CD4-positive, CD25-positive, alpha-beta regulatory T cell (primary cell): ENCODE measurements at regions not wholly inside any gene's neighbourhood (a gene's known extent, or its start where the extent isn't known, plus 50 kb on each side); places are given as distances from the start of the nearest gene placed in this dataset.
A peak's percentile ranks its signal among the peaks of the same experiment; 100 is the strongest.
"Not testable (repeated sequence)": the region's sequence is repeated elsewhere in the genome, so short reads cannot be mapped to it uniquely, and the experiment has no call there.

Source experiments
- ATAC-seq, 2 donors: fragments of 150-1000 bp; cut with Tn5 transposase; one replicate each; pipeline ENCODE4 v1.10.0; 2021; ENCODE audit warnings: low read depth in 2 of 2, moderate number of reproducible peaks in 2 of 2, moderate library complexity in 1 of 2
- DNase-seq, 3 donors: peaks; one replicate each; pipeline versions ENCODE4 v3.0.0 to v3.0.0-alpha.2; 2012 to 2022; ENCODE audit warnings: mixed read lengths in 1 of 3
- H3K27ac ChIP-seq: one replicate; pipeline ENCODE4 v1.7.0; 2013; ENCODE audit warnings: mild to moderate bottlenecking, low read length; ENCODE audit not compliant: insufficient read depth, poor library complexity, severe bottlenecking
- H3K27me3 ChIP-seq: one replicate; pipeline ENCODE4 v1.7.0; 2013; ENCODE audit warnings: low read length; ENCODE audit not compliant: control insufficient read depth, insufficient read depth
- H3K36me3 ChIP-seq: one replicate; pipeline ENCODE4 v1.7.0; 2013; ENCODE audit warnings: mild to moderate bottlenecking, low read length, moderate library complexity; ENCODE audit not compliant: control insufficient read depth, insufficient read depth
- H3K4me1 ChIP-seq: 2 replicates; pipeline ENCODE4 v1.7.0; 2013; ENCODE audit warnings: mild to moderate bottlenecking, low read length; ENCODE audit not compliant: insufficient read depth, control insufficient read depth, poor library complexity, severe bottlenecking
- H3K4me3 ChIP-seq: one replicate; pipeline ENCODE4 v1.7.0; 2013; ENCODE audit warnings: low read depth, mild to moderate bottlenecking, low read length, moderate library complexity
- H3K9me3 ChIP-seq, 2 experiments: 1 replicate in 1 of 2; 2 replicates in 1 of 2; pipeline ENCODE4 v1.7.0; 2013; ENCODE audit warnings: low read length in 2 of 2, mild to moderate bottlenecking in 1 of 2, moderate library complexity in 1 of 2; ENCODE audit not compliant: control insufficient read depth in 2 of 2
- H3K27ac Mint-ChIP-seq, 3 donors: one replicate each; pipeline ENCODE4 v1.8.0; 2020 to 2022; ENCODE audit warnings: mild to moderate bottlenecking in 3 of 3, mixed read lengths in 3 of 3, moderate library complexity in 2 of 3
- H3K27me3 Mint-ChIP-seq: one replicate; pipeline ENCODE4 v1.8.0; 2022; ENCODE audit warnings: mild to moderate bottlenecking, mixed read lengths
- H3K36me3 Mint-ChIP-seq: one replicate; pipeline ENCODE4 v1.8.0; 2020; ENCODE audit warnings: mixed read lengths
- H3K4me1 Mint-ChIP-seq, 4 donors: one replicate each; pipeline ENCODE4 v1.8.0; 2020 to 2022; ENCODE audit warnings: mixed read lengths in 4 of 4, mild to moderate bottlenecking in 1 of 4
- H3K4me3 Mint-ChIP-seq, 4 donors: one replicate each; pipeline ENCODE4 v1.8.0; 2020 to 2022; ENCODE audit warnings: mild to moderate bottlenecking in 4 of 4, mixed read lengths in 4 of 4, moderate library complexity in 3 of 4
- H3K9me3 Mint-ChIP-seq, 7 donors: one replicate each; pipeline ENCODE4 v1.8.0; 2020 to 2022; ENCODE audit warnings: mixed read lengths in 7 of 7, mild to moderate bottlenecking in 3 of 7, moderate library complexity in 2 of 7

DNA sequence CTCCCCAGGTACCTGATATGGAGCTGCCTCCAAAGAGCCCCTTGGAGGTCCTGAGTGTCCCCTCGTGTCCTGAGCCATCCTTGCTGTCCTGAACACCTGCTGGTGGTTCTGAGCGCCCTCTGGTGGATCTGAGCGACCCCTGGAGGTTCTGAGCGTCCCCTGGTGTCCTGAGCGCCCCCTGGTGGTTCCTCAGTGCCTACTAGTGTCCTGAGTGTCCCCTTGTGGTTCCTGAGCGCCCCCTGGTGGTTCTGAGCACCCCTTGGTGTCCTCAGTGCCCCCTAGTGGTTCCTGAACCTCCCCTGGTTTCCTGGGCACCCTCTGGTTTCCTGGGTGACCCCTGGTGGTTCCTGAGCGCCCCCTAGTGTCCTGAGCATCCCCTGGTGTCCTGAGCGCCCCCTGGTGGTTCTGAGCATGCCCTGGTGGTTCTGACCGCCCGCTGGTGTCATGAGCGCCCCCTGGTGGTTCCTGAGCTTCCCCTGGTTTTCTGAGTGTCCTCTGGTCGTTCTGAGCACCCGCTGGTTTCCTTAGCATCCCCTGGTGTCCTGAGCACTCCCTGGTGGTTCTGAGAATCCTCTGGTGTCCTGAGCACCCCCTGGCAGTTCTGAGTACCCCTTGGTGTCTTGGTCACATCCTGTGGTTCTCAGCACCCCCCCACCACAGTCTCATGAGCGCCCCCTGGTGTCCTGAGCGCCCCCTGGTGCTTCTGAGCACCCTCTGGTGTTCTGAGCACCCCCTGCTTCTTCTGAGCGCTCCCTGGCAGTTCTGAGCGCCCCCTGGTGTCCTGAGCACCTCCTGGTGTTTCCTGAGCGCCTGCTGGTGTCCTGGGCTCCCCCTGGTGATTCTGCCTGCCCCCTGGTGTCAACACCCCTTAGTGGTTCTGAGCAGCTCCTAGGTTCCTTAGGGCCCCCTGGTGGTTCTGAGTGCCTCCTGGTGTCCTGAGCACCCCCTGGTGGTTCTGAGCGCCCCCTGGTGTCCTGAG, 146.8 kb downstream of the POTEB start:
- ATAC-seq, result peak; percentile 85 to 89
- not testable (repeated sequence) for H3K27me3 ChIP-seq, H3K9me3 ChIP-seq, H3K4me3 ChIP-seq, H3K27ac Mint-ChIP-seq, H3K4me1 Mint-ChIP-seq, H3K4me3 Mint-ChIP-seq, H3K4me1 ChIP-seq, DNase-seq, H3K27ac ChIP-seq, H3K36me3 Mint-ChIP-seq, H3K36me3 ChIP-seq, H3K9me3 Mint-ChIP-seq, H3K27me3 Mint-ChIP-seq

DNA sequence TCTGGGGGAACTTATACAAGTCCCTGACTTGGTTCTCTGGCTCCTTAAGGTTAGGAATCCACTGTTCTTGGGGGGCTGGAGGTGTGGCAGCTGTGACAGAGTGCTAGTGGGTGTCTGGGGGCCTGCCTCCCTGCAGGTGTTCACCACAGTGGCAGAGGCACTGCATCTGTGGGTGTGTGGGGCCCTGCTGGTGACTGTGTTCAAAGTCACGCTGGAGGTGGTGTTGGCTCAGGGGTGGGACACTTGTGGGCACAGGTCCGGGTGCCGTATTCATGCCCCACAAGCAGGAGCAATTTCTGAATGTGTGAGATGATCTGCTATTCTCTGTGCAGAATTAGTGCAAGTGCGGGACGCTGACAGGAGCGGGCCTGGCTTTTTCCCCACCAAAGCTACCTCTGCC, 152.5 kb downstream of the POTEB start:
- DNase-seq, H3K9me3 ChIP-seq, H3K36me3 ChIP-seq, H3K9me3 Mint-ChIP-seq, H3K27ac ChIP-seq, H3K4me3 Mint-ChIP-seq, H3K4me1 Mint-ChIP-seq, H3K27ac Mint-ChIP-seq, H3K4me1 ChIP-seq, H3K27me3 ChIP-seq, H3K4me3 ChIP-seq, ATAC-seq, H3K36me3 Mint-ChIP-seq, H3K27me3 Mint-ChIP-seq: not testable (repeated sequence)

DNA sequence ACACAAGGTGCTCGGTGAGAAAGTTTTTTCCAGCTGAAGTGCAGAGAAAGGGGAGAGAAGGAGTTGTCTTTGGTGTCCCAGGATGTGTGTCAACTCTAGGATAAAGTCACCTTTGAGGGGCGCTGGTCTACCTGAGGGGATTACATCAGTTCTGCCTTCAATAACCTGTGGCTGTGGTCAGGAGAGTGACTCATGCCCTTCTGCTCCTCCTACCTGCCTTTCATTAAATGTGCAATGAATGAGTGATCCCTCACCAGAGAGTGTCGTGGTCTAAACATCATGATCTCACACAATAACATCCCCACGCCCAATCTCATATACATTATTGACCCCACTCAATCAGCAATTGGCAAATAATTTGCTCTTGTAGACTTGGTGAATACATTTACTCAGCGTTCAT, 156.4 kb downstream of the POTEB start:
- H3K36me3 Mint-ChIP-seq, H3K27me3 ChIP-seq, H3K4me1 Mint-ChIP-seq: not testable (repeated sequence)

DNA sequence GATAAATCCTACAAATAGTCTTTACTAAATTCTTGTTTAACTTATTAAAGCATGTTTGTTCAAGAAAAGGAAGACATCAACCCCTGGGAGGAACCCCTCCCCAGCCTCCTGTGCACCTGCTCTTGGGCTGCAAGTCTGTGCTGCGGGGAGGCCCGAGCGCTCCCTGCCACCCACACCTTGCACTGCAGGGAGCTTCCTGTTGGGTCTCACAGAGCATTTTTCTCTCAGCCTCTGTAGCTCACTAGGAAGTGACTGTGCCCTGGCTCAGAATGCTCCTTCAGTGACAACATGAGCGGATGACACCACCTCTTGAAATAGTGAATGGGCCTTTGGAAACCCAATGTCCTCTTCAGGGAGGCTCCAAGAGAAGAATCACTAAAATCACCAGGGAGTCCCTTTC, 158.8 kb downstream of the POTEB start:
- H3K9me3 ChIP-seq, H3K4me1 Mint-ChIP-seq, H3K4me1 ChIP-seq, H3K4me3 Mint-ChIP-seq, H3K27me3 ChIP-seq, H3K36me3 Mint-ChIP-seq, H3K27me3 Mint-ChIP-seq, H3K27ac Mint-ChIP-seq, H3K9me3 Mint-ChIP-seq, DNase-seq, H3K27ac ChIP-seq, H3K36me3 ChIP-seq, H3K4me3 ChIP-seq: not testable (repeated sequence)
- peak; percentile 65 to 73 for ATAC-seq

More for the DNA sequence above, 156.4 kb downstream of the POTEB start:
- H3K4me1 ChIP-seq, H3K36me3 ChIP-seq, H3K4me3 ChIP-seq, DNase-seq, H3K27ac ChIP-seq, H3K27me3 Mint-ChIP-seq, H3K27ac Mint-ChIP-seq, H3K9me3 ChIP-seq, H3K9me3 Mint-ChIP-seq, H3K4me3 Mint-ChIP-seq: not testable (repeated sequence)
- peak; percentile 67 to 71 for ATAC-seq

DNA sequence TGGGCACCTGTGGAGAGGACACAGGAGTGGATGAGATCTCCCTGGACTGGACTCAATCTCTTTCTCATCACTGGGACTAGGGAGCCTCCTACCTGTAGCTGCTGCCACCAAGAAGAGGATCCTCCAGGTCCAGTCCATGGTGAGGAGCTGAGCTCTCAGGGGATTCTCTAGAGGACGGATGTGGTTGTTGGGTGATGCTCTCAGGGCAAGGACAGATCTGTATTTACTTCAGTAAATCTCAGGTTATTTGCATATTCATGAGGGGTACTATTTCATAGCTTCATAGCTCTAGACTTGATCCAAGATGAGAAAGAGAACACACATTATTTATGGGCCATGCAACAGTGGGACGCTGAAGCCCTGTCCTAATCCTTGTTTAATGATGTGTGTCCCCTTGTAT, 159.4 kb downstream of the POTEB start:
- H3K27ac ChIP-seq, H3K36me3 Mint-ChIP-seq, H3K4me1 ChIP-seq, H3K9me3 Mint-ChIP-seq, DNase-seq, H3K4me3 ChIP-seq, H3K4me3 Mint-ChIP-seq, H3K9me3 ChIP-seq, H3K36me3 ChIP-seq, H3K27ac Mint-ChIP-seq, H3K27me3 ChIP-seq, H3K4me1 Mint-ChIP-seq, H3K27me3 Mint-ChIP-seq: not testable (repeated sequence)
- ATAC-seq, result peak; percentile 55 to 65

DNA sequence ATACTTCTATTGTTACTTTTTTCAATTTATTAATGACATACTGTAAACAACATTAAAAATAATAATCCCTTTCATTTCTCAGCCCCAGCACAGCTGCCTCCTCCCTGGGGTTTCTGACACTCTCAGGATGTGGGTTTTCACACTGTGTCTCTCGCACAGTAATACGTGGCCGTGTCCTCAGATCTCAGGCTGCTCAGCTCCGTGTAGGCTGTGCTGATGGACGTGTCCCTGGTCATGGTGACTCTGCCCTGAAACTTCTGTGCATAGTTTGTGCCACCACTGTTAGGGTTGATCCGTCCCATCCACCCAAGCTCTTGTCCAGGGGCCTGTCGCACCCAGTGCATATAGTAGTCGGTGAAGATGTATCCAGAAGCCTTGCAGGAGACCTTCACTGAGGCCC, 159.9 kb downstream of the POTEB start:
- not testable (repeated sequence) for H3K36me3 ChIP-seq, H3K9me3 ChIP-seq, DNase-seq, H3K4me3 Mint-ChIP-seq, H3K27ac ChIP-seq, H3K27me3 ChIP-seq, H3K9me3 Mint-ChIP-seq, H3K4me1 Mint-ChIP-seq, H3K36me3 Mint-ChIP-seq, H3K27me3 Mint-ChIP-seq, H3K27ac Mint-ChIP-seq, H3K4me3 ChIP-seq, H3K4me1 ChIP-seq
- peak; percentile 52 to 54 for ATAC-seq

DNA sequence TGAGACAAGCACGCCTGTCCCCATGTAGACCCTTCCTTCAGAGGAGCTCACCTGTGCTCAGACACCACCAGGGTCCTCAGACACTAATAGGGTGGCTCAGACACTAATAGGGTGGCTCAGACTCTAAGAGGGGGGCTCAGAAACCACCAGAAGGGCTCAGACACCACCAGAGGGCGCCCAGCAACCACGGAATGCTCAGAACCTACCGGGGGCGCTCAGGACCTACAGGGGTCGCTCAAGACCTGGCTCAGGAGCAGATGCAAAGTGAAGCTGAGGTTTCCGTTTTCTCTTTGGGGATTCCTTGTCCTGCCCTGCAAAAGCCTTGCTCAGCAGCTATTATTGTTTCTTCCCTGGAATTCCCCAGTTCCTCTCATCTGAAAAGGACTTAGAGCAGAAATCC, 172.1 kb downstream of the POTEB start:
- H3K27ac ChIP-seq, H3K4me3 ChIP-seq, H3K4me3 Mint-ChIP-seq, DNase-seq, H3K4me1 Mint-ChIP-seq, H3K36me3 Mint-ChIP-seq, H3K36me3 ChIP-seq, H3K27ac Mint-ChIP-seq, H3K9me3 ChIP-seq, H3K27me3 Mint-ChIP-seq, H3K9me3 Mint-ChIP-seq, H3K4me1 ChIP-seq, H3K27me3 ChIP-seq: not testable (repeated sequence)
- peak; percentile 92 to 95 for ATAC-seq

DNA sequence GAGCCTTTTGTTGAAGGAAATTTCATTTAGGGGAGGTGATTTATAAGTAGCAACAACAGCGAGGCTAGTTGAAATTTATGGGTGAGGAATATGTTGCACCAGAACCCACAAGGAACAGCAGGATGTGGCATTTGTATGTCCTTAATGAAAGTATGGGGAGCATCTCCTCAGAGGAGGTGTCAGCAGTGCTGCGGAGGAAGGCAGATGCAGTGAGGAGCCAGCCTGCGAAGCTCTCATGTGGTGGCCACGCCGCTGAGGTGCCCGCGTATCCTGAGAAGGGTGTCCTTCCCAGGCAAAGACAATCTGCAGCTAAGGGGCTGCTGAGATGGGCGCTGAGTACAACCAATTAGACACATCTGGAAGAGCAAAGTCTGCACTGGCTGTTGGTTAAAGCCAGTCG, 178.9 kb downstream of the POTEB start:
- not testable (repeated sequence) for H3K9me3 Mint-ChIP-seq, H3K27me3 ChIP-seq, H3K4me3 ChIP-seq, H3K4me1 Mint-ChIP-seq, H3K36me3 Mint-ChIP-seq, H3K36me3 ChIP-seq, DNase-seq, H3K27ac Mint-ChIP-seq, H3K27ac ChIP-seq, H3K4me3 Mint-ChIP-seq, H3K27me3 Mint-ChIP-seq, H3K9me3 ChIP-seq, ATAC-seq, H3K4me1 ChIP-seq
